M059J (cell line): ENCODE measurements at regions not wholly inside any gene's neighbourhood (a gene's known extent, or its start where the extent isn't known, plus 50 kb on each side); places are given as distances from the start of the nearest gene placed in this dataset.
"Not testable (repeated sequence)": the region's sequence is repeated elsewhere in the genome, so short reads cannot be mapped to it uniquely, and the experiment has no call there.

Source experiments
- DNase-seq: peaks from one replicate; pipeline ENCODE4 v3.0.0-alpha.2; 2012; ENCODE audit warnings: low read depth

GRCh38 chr21:24552491-24552890 is 1054.8 kb downstream of the MRPL39 start:
- no peak for DNase-seq

- no peak for DNase-seq
These were observed 1061.4 kb downstream of the MRPL39 start for GRCh38 chr21:24545807-24546361.

GRCh38 chr21:24514081-24514733 is 1093.1 kb downstream of the MRPL39 start:
- DNase-seq, result peak; percentile 0

GRCh38 chr21:24509131-24509530 is 1098.2 kb downstream of the MRPL39 start:
- no peak for DNase-seq

GRCh38 chr21:24486973-24487372 is 1120.3 kb downstream of the MRPL39 start:
- DNase-seq, result no peak

GRCh38 chr21:24483361-24483760 is 1123.9 kb downstream of the MRPL39 start:
- DNase-seq, result not testable (repeated sequence)

GRCh38 chr21:24470852-24471251 is 1136.4 kb downstream of the MRPL39 start:
- DNase-seq, result no peak

- DNase-seq, result peak; percentile 1
These were observed 1150.9 kb downstream of the MRPL39 start for GRCh38 chr21:24456358-24456757.

GRCh38 chr21:24450119-24450518 is 1157.2 kb downstream of the MRPL39 start:
- DNase-seq, result no peak

- DNase-seq, result no peak
These were observed 1161.8 kb downstream of the MRPL39 start for GRCh38 chr21:24445517-24445916.

- DNase-seq, result no peak
These were observed 1162.5 kb downstream of the MRPL39 start for GRCh38 chr21:24444736-24445135.

GRCh38 chr21:24436236-24436635 is 1171.0 kb downstream of the MRPL39 start:
- no peak for DNase-seq

- no peak for DNase-seq
These were observed 1178.6 kb downstream of the MRPL39 start for GRCh38 chr21:24428591-24429199.

GRCh38 chr21:24424776-24425175 is 1182.5 kb downstream of the MRPL39 start:
- no peak for DNase-seq

- DNase-seq, result no peak
These were observed 1183.7 kb downstream of the MRPL39 start for GRCh38 chr21:24423546-24423945.

GRCh38 chr21:24420689-24421088 is 1186.6 kb downstream of the MRPL39 start:
- DNase-seq, result no peak

GRCh38 chr21:24419641-24420040 is 1187.6 kb downstream of the MRPL39 start:
- not testable (repeated sequence) for DNase-seq

- no peak for DNase-seq
These were observed 1188.6 kb downstream of the MRPL39 start for GRCh38 chr21:24418671-24419070.

- DNase-seq, result no peak
These were observed 1195.9 kb downstream of the MRPL39 start for GRCh38 chr21:24411429-24411828.

- no peak for DNase-seq
These were observed 1204.1 kb downstream of the MRPL39 start for GRCh38 chr21:24403221-24403620.

GRCh38 chr21:24395320-24395923 is 1211.9 kb downstream of the MRPL39 start:
- no peak for DNase-seq

- no peak for DNase-seq
These were observed 1232.1 kb downstream of the MRPL39 start for GRCh38 chr21:24375201-24375600.

GRCh38 chr21:24372506-24372905 is 1234.8 kb downstream of the MRPL39 start:
- no peak for DNase-seq
